Stimulated activated CD4-positive, alpha-beta T cell treated with anti-CD3 and anti-CD28 coated beads, TNF-alpha, amount 100 ng/mL, for 1 hour (primary cell): ENCODE measurements at regions not wholly inside any gene's neighbourhood (a gene's known extent, or its start where the extent isn't known, plus 50 kb on each side); places are given as distances from the start of the nearest gene placed in this dataset.

Experiments
- DNase-seq, 3 donors: peaks; one replicate each; pipeline ENCODE4 v3.0.0-alpha.2; 2020; ENCODE audit warnings: low read depth in 3 of 3, low spot score in 1 of 3

DNA sequence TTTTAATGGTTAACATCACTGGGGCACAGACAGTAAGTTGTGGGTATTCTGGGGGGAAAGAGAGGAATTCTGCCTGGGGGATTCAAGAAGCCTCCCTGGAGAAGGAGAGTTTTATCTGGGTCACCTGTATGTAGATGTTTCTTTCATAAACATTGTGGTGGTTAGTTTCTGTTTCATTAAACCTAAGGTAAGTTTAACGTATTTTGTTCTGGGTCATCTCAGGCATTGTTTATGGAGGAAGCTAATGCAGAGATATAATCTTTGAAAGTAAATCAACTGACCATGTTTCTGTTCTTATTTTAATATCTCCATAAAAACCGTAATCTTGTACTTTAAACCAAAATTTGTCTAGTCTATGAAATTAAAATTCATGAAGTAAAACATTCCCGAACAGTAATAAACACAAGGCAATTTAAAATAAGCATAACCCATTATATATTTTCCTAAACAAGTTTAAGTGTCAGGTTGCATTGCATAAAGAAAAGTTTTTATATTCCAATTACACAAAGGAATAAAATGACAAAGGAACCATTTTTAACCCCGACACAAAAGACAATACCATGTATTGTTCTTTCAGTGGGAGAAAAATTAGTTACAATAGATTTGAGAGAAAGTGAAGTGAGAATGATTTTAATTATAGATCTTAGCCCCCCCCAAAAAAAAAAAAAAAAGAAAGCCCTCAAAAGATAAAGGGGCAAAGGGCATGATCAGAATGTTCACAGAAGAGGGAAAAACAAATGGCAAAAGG is 274.6 kb upstream of the TBL1XR1 start:
- DNase-seq: no peak

DNA sequence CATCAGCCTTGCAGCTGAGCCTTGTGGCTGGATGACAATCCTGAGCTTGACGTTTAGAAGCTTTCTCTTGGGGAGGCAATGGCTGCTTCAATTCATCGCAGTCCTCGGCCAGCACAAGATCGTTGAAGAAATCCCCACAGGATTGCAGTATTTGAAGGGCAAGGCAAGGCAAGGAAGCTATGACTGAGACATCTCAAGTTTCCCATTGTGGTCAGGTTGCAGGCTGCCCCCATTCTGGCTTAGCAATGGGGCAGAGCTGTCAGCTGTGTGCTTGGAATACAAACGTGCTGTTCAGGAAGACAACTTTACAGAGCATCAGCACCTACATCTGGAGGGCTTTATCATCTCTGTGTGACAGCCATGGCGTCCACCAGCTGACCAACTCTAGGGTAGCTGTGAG is 275.9 kb upstream of the TBL1XR1 start:
- DNase-seq: no peak

DNA sequence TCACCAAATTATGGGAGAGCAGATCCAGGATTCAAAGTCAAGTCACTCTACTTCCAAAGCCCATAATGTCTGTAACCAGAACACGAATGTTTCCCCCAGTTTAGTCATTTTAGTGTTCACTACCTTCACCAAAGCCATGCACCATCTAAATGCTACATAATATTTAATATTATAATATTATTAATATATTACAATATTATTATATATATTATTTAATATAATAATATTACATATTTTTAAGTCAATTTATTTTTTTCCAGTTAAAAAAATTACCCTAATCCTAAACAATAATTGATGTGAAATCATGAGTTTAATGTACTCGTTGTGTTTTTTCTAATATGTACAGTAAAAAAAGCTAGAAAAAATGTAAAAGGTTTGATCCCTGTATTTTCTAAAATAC is 276.6 kb upstream of the TBL1XR1 start:
- no peak for DNase-seq

GRCh38 chr3:177474652-177475355 is 277.5 kb upstream of the TBL1XR1 start:
- DNase-seq: no peak

- no peak for DNase-seq
Observed at GRCh38 chr3:177475356-177475665, 278.0 kb upstream of the TBL1XR1 start.

- DNase-seq: no peak
Observed at GRCh38 chr3:177476495-177476894, 279.2 kb upstream of the TBL1XR1 start.

- no peak for DNase-seq
Observed at GRCh38 chr3:177476921-177477435, 279.7 kb upstream of the TBL1XR1 start.

- DNase-seq: no peak
Observed at GRCh38 chr3:177478170-177478867, 281.0 kb upstream of the TBL1XR1 start.

GRCh38 chr3:177479630-177480029 is 282.3 kb upstream of the TBL1XR1 start:
- no peak for DNase-seq

GRCh38 chr3:177481329-177481728 is 284.0 kb upstream of the TBL1XR1 start:
- no peak for DNase-seq

DNA sequence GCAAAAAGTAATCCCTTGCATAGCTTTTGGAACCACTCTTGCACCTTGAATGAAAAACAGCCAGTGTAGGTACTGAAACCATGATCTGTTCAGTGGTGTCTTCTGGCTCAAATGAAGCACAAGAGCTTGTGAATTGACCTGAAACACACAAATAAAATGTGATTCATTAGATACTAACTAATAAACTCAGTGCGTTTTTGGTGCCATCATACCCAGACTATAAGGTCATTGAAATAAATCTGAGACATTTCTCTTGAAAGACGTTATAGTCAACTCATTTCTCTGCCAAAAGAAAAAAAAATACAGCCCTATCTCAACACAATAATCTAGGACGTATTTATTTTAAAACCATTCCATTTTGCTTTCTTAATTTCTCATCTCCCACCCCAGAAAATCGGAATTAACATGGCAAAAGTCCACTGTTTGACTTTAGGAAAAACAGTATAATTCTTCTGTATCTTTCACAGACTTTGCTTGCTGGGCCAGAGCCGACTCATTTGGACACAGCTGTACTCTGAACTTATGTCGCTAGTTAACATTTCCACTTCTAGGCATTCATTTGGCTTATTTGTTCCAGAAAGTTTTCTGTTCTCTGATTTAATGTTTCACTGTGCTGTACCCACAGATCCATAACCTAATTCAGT is 284.9 kb upstream of the TBL1XR1 start:
- no peak for DNase-seq

GRCh38 chr3:177483182-177483967 is 286.1 kb upstream of the TBL1XR1 start:
- no peak for DNase-seq

GRCh38 chr3:177484206-177484605 is 286.9 kb upstream of the TBL1XR1 start:
- DNase-seq: no peak

DNA sequence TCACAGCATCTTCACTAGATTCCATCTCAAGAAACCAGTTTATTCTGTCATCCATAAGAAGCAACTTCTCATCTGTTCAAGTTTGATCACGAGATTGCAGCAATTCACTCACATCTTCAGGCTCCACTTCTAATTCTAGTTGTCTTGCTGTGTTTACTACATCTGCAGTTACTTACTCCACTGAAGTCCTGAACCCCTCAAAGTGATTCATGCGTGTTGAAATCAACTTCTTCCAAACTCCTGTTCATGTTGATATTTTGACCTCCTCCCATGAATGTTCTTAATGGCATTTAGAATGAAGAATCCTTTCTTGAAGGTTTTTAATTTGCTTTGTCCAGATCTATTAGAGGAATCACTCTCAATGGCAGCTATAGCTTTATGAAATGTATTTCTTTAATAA is 287.6 kb upstream of the TBL1XR1 start:
- DNase-seq: no peak

GRCh38 chr3:177487635-177488186 is 290.4 kb upstream of the TBL1XR1 start:
- DNase-seq: no peak

DNA sequence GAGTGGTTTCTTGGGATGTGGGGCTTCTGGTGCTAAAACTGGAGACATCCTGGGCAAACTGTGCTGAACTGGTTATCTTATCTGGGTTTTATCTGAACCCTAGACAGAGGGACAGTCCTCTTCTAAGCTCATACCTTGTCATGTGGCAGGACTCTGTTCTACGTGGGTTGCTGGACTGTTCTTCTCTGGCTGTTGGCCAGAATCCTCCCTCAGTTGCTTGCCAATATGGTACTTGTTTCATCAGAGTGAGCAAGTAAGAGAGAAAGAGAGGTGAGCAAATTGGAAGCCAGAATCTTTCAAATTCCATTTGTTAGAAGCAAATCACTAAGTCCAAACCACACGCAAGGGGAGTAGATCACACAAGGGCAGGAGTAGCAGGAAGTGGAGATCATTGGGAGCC is 291.5 kb upstream of the TBL1XR1 start:
- DNase-seq: no peak

DNA sequence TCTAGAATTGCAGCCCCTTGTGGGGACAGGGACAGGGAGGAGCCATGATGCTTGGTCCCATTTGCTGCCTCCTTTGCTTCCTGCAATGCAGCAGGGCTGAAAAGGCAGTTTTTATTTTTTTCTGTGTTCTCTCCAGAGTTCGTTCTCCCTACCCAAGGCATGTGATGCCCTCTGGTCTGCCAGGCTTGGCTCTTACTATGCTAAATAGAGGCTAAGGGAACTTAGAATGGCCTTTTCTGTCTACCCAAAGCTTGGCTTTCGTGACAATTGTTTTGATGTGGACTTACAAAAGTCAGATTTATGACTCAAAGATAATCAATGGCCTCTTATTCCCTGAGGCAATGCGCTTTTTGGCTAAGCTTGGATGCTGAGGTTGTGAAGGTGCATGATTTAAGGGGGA is 293.3 kb upstream of the TBL1XR1 start:
- DNase-seq: no peak

DNA sequence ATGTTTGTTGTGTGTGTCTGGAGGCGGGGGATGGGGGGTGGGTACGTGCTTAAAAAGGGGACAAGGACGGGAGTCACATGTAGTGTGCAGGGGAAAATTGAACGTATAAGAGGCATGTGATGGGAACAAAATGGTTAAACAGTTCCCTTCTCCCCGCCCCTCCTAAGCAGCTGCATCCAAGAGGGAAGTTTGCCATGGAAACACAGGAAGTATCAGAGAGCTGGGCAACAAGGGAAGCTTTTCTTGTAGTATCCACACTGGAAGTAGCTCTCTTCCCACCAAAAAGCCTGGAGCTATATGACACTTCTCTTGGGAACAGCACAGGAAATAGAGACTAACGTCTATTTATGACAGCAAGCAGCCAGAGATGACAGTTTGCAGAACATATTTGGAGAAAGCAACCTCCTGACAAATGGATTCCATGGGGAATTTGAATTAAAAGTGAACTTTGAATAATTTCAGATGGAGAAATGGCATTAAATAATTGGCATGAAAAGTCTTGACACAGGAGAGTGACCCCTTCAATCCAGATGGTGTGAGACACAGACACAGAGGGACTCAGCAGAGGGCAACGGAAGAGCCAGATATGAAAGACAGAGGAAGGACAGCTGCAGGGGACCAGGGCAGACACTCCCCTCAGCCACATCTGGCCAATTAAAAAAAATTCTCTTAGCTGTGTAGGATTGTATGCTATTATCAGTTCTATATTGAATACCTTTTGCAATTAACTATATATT is 294.2 kb upstream of the TBL1XR1 start:
- no peak for DNase-seq

DNA sequence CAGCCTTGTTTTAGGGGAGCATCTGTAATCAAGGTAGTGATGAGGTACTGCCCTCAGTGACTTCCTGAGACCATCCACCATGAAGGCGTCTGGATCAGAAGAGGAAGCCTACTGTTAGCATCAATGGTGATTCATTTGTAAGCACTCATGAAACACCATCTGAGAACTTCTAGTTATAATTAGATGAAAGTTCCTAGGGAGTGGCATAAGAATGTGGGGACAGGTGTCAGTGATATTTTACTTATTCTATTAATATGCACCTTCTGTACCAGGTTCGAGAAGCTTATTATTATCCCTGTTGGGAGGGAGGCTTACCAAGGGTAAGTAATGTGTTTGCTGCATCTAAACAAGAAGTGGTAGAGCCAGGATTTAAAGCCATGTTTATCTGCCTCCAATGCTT is 295.8 kb upstream of the TBL1XR1 start:
- DNase-seq: no peak

- no peak for DNase-seq
Observed at GRCh38 chr3:177494216-177494615, 296.9 kb upstream of the TBL1XR1 start.
